SK-N-MC (cell line): ENCODE measurements at regions not wholly inside any gene's neighbourhood (a gene's known extent, or its start where the extent isn't known, plus 50 kb on each side); places are given as distances from the start of the nearest gene placed in this dataset.

Experiments used
- EZH2 ChIP-seq: fragments of 200-600 bp; sonication (generic); IDR thresholded peaks from one replicate; pipeline ENCODE4 v1.6.1; 2017; ENCODE audit warnings: antibody characterized with exemption
- FOXP2 ChIP-seq: optimal IDR thresholded peaks from 2 replicates; pipeline ENCODE3; 2011; ENCODE audit warnings: mild to moderate bottlenecking, moderate library complexity; ENCODE audit not compliant: insufficient read depth; ENCODE audit errors: extremely low read length, control extremely low read depth
- POLR2AphosphoS5 ChIP-seq: IDR thresholded peaks from 2 replicates; pipeline ENCODE4 v1.6.1; 2012; ENCODE audit warnings: mild to moderate bottlenecking, low read depth, low read length, borderline replicate concordance

DNA sequence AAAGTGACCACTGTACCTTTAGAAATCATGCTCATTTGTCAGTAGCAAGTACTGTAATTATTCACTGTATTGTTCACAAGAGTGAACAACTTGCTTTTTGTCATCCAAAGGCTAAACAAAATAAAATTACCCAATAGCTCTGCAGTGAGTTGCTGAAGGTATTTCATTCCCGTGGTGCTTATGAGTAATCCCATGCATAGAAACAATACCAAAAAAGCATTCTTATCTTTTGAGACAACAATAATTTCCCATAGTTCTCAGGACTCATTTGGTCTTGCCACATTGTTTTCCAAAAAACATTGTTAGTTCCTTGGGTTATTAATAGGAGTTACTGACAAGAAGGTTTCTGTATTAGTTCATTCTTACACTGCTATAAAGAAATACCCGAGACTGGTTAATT lies 503.2 kb upstream of the FAM98A start:
- TF ChIP-seq POLR2AphosphoS5, result no peak
- no peak for TF ChIP-seq EZH2
- TF ChIP-seq FOXP2, result no peak
